ENCODE measurements at regions not wholly inside any gene's neighbourhood (a gene's known extent, or its start where the extent isn't known, plus 50 kb on each side); places are given as distances from the start of the nearest gene placed in this dataset.

DNA sequence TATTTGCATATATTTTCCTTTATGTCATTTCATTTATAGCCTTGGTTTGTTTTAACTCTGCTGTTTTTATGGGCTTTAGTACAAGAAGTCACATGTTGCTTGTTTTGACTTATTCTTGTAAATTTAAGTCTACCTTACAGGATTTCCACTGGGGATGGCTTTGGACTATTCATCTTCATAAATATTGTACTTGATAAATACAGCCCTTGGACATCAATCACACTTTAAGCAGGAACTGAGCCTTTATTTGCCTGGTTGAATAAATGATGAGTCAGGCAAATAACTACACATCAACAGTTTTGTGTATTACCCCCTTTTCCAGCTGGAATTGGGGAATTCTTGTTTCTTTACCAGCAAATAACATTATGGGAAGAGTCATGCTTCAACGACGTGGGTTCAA lies 286.0 kb downstream of the CNTN3 start:
- Histone ChIP-seq H3F3A (ENCODE audit: insufficient read depth, low read length) (no peaks in the 10 kb centered on the region), H3K9ac (ENCODE audit: low read length) (no peak overlapping the region)
- no peak for DNase-seq

DNA sequence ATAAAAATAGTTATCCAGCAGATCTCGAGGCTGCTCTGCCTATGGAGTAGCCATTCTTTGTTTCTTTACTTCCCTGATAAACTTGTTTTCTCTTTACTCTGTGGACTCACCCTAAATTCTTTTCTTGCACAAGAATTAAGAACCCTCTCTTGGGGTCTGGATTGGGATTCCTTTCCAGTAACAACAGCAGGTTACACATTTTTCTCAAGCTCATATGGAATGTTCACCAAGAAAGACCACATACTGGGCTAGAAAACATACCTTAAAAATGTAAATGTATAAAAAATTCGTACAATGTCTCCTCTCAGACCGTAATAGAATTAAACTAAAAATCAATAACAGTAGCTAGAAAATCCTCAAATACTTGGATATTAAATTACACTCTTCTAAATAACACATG lies 299.2 kb downstream of the CNTN3 start:
- Histone ChIP-seq H3K4me3 (ENCODE audit: low read length) (no peak overlapping the region), H3K9me3 (replicated peaks; ENCODE audit: insufficient read depth, low read length) (no peaks in the 10 kb centered on the region), H3K9ac (ENCODE audit: low read length) (no peak overlapping the region), H3K4me2 (ENCODE audit: low read depth, low read length) (no peak overlapping the region), H3K27me3 (replicated peaks; ENCODE audit: insufficient read depth, low read length) (no peaks in the 10 kb centered on the region), H3F3A (ENCODE audit: insufficient read depth, low read length) (no peaks in the 10 kb centered on the region), H3K27ac (ENCODE audit: low read length) (no peak overlapping the region), H3K79me2 (ENCODE audit: low read length) (no peaks in the 10 kb centered on the region), H2AFZ (ENCODE audit: low read length) (no peak overlapping the region), H3K9me2 (replicated peaks; ENCODE audit: insufficient read depth, low read length) (no peaks in the 10 kb centered on the region), H4K20me1 (ENCODE audit: insufficient read depth, low read length) (no peaks in the 10 kb centered on the region), H3K4me1 (ENCODE audit: low read length) (no peaks in the 10 kb centered on the region), H3K36me3 (replicated peaks; ENCODE audit: insufficient read depth, low read length) (no peaks in the 10 kb centered on the region)
- TF ChIP-seq EZH2 (optimal IDR thresholded peaks at IDR 0.05; ENCODE audit: low read depth, low read length) (no peak), EZH2phosphoT487 (IDR thresholded peaks at IDR 0.05; ENCODE audit: low read length) (no peak)
- TF ChIP-seq, protein P1, sequence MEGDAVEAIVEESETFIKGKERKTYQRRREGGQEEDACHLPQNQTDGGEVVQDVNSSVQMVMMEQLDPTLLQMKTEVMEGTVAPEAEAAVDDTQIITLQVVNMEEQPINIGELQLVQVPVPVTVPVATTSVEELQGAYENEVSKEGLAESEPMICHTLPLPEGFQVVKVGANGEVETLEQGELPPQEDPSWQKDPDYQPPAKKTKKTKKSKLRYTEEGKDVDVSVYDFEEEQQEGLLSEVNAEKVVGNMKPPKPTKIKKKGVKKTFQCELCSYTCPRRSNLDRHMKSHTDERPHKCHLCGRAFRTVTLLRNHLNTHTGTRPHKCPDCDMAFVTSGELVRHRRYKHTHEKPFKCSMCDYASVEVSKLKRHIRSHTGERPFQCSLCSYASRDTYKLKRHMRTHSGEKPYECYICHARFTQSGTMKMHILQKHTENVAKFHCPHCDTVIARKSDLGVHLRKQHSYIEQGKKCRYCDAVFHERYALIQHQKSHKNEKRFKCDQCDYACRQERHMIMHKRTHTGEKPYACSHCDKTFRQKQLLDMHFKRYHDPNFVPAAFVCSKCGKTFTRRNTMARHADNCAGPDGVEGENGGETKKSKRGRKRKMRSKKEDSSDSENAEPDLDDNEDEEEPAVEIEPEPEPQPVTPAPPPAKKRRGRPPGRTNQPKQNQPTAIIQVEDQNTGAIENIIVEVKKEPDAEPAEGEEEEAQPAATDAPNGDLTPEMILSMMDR (IDR thresholded peaks at IDR 0.05; ENCODE audit: low read length): no peak
- DNase-seq: no peak

More for the DNA sequence above, 286.0 kb downstream of the CNTN3 start:
- H4K20me1 ChIP-seq (ENCODE audit: insufficient read depth, low read length): no peaks in the 10 kb centered on the region
- H3K9me2 ChIP-seq (replicated peaks; ENCODE audit: insufficient read depth, low read length): no peaks in the 10 kb centered on the region
- TF ChIP-seq, protein P1 (IDR thresholded peaks at IDR 0.05; ENCODE audit: low read length): no peak
- TF ChIP-seq EZH2phosphoT487 (IDR thresholded peaks at IDR 0.05; ENCODE audit: low read length) (no peak), EZH2 (optimal IDR thresholded peaks at IDR 0.05; ENCODE audit: low read depth, low read length) (no peak)
- H3K27me3 ChIP-seq (replicated peaks; ENCODE audit: insufficient read depth, low read length): no peaks in the 10 kb centered on the region
- H3K4me3 ChIP-seq (ENCODE audit: low read length): no peak overlapping the region
- no peak overlapping the region for H3K27ac ChIP-seq (ENCODE audit: low read length)
- H2AFZ ChIP-seq (ENCODE audit: low read length): no peak overlapping the region
- no peaks in the 10 kb centered on the region for H3K79me2 ChIP-seq (ENCODE audit: low read length)
- no peaks in the 10 kb centered on the region for H3K9me3 ChIP-seq (replicated peaks; ENCODE audit: insufficient read depth, low read length)
- no peaks in the 10 kb centered on the region for H3K4me1 ChIP-seq (ENCODE audit: low read length)
- no peak overlapping the region for H3K4me2 ChIP-seq (ENCODE audit: low read depth, low read length)
- H3K36me3 ChIP-seq (replicated peaks; ENCODE audit: insufficient read depth, low read length): no peaks in the 10 kb centered on the region

DNA sequence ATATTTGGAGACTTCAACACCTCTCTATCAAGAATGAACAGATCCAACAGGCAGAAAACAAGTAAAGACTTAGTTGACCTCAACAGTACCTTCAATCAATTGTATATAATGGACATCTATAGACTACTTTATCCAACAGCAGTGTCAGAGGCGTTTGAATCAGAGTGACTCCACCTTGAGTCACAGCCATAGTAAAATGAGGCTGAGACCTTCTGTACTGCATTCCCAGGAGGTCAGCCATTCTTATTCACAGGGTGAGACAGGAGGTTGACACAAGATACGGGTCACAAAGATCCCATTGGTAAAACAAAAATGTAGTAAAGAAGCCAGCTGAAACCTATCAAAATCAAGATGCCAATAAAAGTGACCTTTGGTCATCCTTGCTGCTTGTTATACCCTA lies 299.8 kb downstream of the CNTN3 start:
- Histone ChIP-seq H3K79me2 (ENCODE audit: low read length) (no peaks in the 10 kb centered on the region), H3K36me3 (replicated peaks; ENCODE audit: insufficient read depth, low read length) (no peaks in the 10 kb centered on the region), H3K27me3 (replicated peaks; ENCODE audit: insufficient read depth, low read length) (no peaks in the 10 kb centered on the region), H3K4me3 (ENCODE audit: low read length) (no peak overlapping the region), H3K4me2 (ENCODE audit: low read depth, low read length) (no peak overlapping the region), H2AFZ (ENCODE audit: low read length) (no peak overlapping the region), H4K20me1 (ENCODE audit: insufficient read depth, low read length) (no peaks in the 10 kb centered on the region), H3K9ac (ENCODE audit: low read length) (no peak overlapping the region), H3K9me3 (replicated peaks; ENCODE audit: insufficient read depth, low read length) (no peaks in the 10 kb centered on the region), H3K27ac (ENCODE audit: low read length) (no peak overlapping the region), H3K9me2 (replicated peaks; ENCODE audit: insufficient read depth, low read length) (no peaks in the 10 kb centered on the region), H3K4me1 (ENCODE audit: low read length) (no peaks in the 10 kb centered on the region), H3F3A (ENCODE audit: insufficient read depth, low read length) (no peaks in the 10 kb centered on the region)
- TF ChIP-seq EZH2phosphoT487 (IDR thresholded peaks at IDR 0.05; ENCODE audit: low read length): no peak
- TF ChIP-seq EZH2 (optimal IDR thresholded peaks at IDR 0.05; ENCODE audit: low read depth, low read length): no peak
- TF ChIP-seq, protein P1 (IDR thresholded peaks at IDR 0.05; ENCODE audit: low read length): no peak
- DNase-seq: no peak
